WTC11 (cell line): ENCODE measurements at regions not wholly inside any gene's neighbourhood (a gene's known extent, or its start where the extent isn't known, plus 50 kb on each side); places are given as distances from the start of the nearest gene placed in this dataset.

Experiments used
- ATAC-seq: fragments of 200-7000 bp; cut with Tn5 transposase; 2 replicates; pipeline ENCODE4 v1.10.0; 2021; ENCODE audit warnings: mild to moderate bottlenecking, moderate library complexity
- CTCF ChIA-PET: fragments of 300-600 bp; sonication (Branson Sonifier 250); formaldehyde crosslinking; loops from one replicate; lab custom pipeline; 2021; ENCODE audit warnings: antibody characterized with exemption; lab: Charles Lee
- POLR2A ChIA-PET: fragments of 350-600 bp; sonication (Branson Sonifier 250); formaldehyde crosslinking; loops from one replicate; lab custom pipeline; 2021; ENCODE audit warnings: antibody characterized with exemption; lab: Charles Lee
- DNase-seq: peaks from one replicate; pipeline ENCODE4 v3.0.0; 2021; ENCODE audit warnings: low spot score
- H3K27ac Mint-ChIP-seq: 2 replicates; pipeline ENCODE4 v1.8.0; 2021; ENCODE audit warnings: mixed read lengths
- H3K27me3 Mint-ChIP-seq: 2 replicates; pipeline ENCODE4 v1.8.0; 2021; ENCODE audit warnings: low read depth, mild to moderate bottlenecking, moderate library complexity, mixed read lengths
- H3K36me3 Mint-ChIP-seq: 2 replicates; pipeline ENCODE4 v1.8.0; 2021; ENCODE audit warnings: mixed read lengths
- H3K4me1 Mint-ChIP-seq: 2 replicates; pipeline ENCODE4 v1.8.0; 2022; ENCODE audit warnings: mixed read lengths
- H3K4me3 Mint-ChIP-seq: 2 replicates; pipeline ENCODE4 v1.8.0; 2021; ENCODE audit warnings: mild to moderate bottlenecking, moderate library complexity, mixed read lengths
- H3K9me3 Mint-ChIP-seq: 2 replicates; pipeline ENCODE4 v1.8.0; 2021; ENCODE audit warnings: mixed read lengths
- ARID4B ChIP-seq: sonication (generic); formaldehyde crosslinking; IDR thresholded peaks from 2 replicates; pipeline ENCODE4 v1.8.0; 2023; ENCODE audit warnings: missing genetic modification reagents, mild to moderate bottlenecking, borderline replicate concordance
- ATF1 ChIP-seq: sonication (generic); formaldehyde crosslinking; IDR thresholded peaks from 2 replicates; pipeline ENCODE4 v1.8.1; 2023; ENCODE audit warnings: mild to moderate bottlenecking, moderate library complexity, missing genetic modification reagents
- CBFB ChIP-seq: sonication (generic); formaldehyde crosslinking; IDR thresholded peaks from 2 replicates; pipeline ENCODE4 v1.8.1; 2022; ENCODE audit warnings: mild to moderate bottlenecking, low read depth, missing genetic modification reagents
- CDX4 ChIP-seq: fragments of 250-450 bp; sonication (Bioruptor Pico); IDR thresholded peaks from 2 replicates; pipeline ENCODE4 v1.9.0; 2021; ENCODE audit warnings: moderate library complexity, mild to moderate bottlenecking, inconsistent platforms, borderline replicate concordance
- CREB1 ChIP-seq: sonication (generic); formaldehyde crosslinking; IDR thresholded peaks from 2 replicates; pipeline ENCODE4 v1.8.0; 2023; ENCODE audit warnings: mild to moderate bottlenecking, missing genetic modification reagents
- E2F4 ChIP-seq: sonication (generic); formaldehyde crosslinking; IDR thresholded peaks from 2 replicates; pipeline ENCODE4 v1.8.1; 2022; ENCODE audit warnings: low read depth, mild to moderate bottlenecking, moderate library complexity, missing genetic modification reagents, borderline replicate concordance
- IRF2 ChIP-seq: sonication (generic); formaldehyde crosslinking; IDR thresholded peaks from 2 replicates; pipeline ENCODE4 v1.8.0; 2022; ENCODE audit warnings: low read depth, missing genetic modification reagents, borderline replicate concordance
- NFYB ChIP-seq: sonication (generic); formaldehyde crosslinking; conservative IDR thresholded peaks from 2 replicates; pipeline ENCODE4 v1.8.0; 2022; ENCODE audit warnings: low read depth, missing genetic modification reagents
- OVOL2 ChIP-seq: fragments of 250-450 bp; sonication (Bioruptor Pico); IDR thresholded peaks from 2 replicates; pipeline ENCODE4 v1.9.0; 2021; ENCODE audit warnings: mild to moderate bottlenecking, borderline replicate concordance
- PRRX2 ChIP-seq: fragments of 250-450 bp; sonication (Bioruptor Pico); IDR thresholded peaks from 2 replicates; pipeline ENCODE4 v1.8.0; 2021; ENCODE audit warnings: mild to moderate bottlenecking
- SMAD3 ChIP-seq: sonication (generic); formaldehyde crosslinking; IDR thresholded peaks from 2 replicates; pipeline ENCODE4 v1.8.0; 2022; ENCODE audit warnings: missing genetic modification reagents, mild to moderate bottlenecking, borderline replicate concordance
- SP1 ChIP-seq: sonication (generic); formaldehyde crosslinking; conservative IDR thresholded peaks from 2 replicates; pipeline ENCODE4 v1.8.1; 2022; ENCODE audit warnings: missing genetic modification reagents
- ZBTB21 ChIP-seq: sonication (generic); formaldehyde crosslinking; IDR thresholded peaks from 2 replicates; pipeline ENCODE4 v1.8.1; 2023; ENCODE audit warnings: mild to moderate bottlenecking, missing genetic modification reagents, borderline replicate concordance
- TF ChIP-seq, protein P1 (sequence below): sonication (generic); formaldehyde crosslinking; conservative IDR thresholded peaks from 2 replicates; pipeline ENCODE4 v1.8.1; 2022; ENCODE audit warnings: mild to moderate bottlenecking, missing genetic modification reagents
- TF ChIP-seq, protein P2 (sequence below): sonication (generic); formaldehyde crosslinking; IDR thresholded peaks from 2 replicates; pipeline ENCODE4 v1.8.1; 2023; ENCODE audit warnings: mild to moderate bottlenecking, missing genetic modification reagents
- TF ChIP-seq, protein P3 (sequence below): fragments of 200-600 bp; IDR thresholded peaks from 2 replicates; pipeline ENCODE4 v1.8.0; 2022; ENCODE audit warnings: antibody characterized with exemption
- TF ChIP-seq, protein P4 (sequence below): sonication (generic); formaldehyde crosslinking; IDR thresholded peaks from 2 replicates; pipeline ENCODE4 v1.8.0; 2022; ENCODE audit warnings: missing genetic modification reagents
- TF ChIP-seq, protein P5 (sequence below): sonication (generic); formaldehyde crosslinking; IDR thresholded peaks from 2 replicates; pipeline ENCODE4 v1.8.1; 2022; ENCODE audit warnings: mild to moderate bottlenecking, moderate library complexity, missing genetic modification reagents

DNA sequence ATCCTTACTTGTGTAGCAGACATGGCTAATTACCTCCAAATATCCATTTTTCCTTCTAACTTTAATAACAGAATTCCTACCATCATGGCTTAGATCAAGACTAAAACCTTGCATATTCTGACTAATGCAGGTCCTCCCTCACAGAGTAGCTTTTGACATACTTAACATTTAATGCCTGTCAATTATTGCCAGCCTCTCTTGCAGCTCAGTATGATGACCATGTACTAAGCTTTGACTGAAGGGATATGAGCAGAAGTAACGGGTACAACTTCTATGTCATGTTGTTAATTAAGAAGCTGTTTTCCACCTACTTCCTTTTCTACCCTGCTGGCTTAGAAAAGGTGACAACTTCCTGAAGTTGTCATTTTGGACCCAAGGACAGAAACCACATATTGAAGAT, 533.4 kb downstream of the PSAT1 start:
- POLR2A ChIA-PET: no interaction called here
- H3K36me3 Mint-ChIP-seq: no peaks in the 10 kb centered on the region
- ATAC-seq (no peak), DNase-seq (no peak)
- no peaks in the 10 kb centered on the region for H3K4me1 Mint-ChIP-seq
- H3K27ac Mint-ChIP-seq: no peak overlapping the region
- H3K27me3 Mint-ChIP-seq: no peaks in the 10 kb centered on the region
- H3K4me3 Mint-ChIP-seq: no peak overlapping the region
- TF ChIP-seq ZBTB21 (CRISPR knock-in tag) (no peak), CREB1 (no peak), E2F4 (CRISPR knock-in tag) (no peak), CDX4 (CRISPR knock-in tag) (no peak), ARID4B (no peak), SP1 (no peak), ATF1 (CRISPR knock-in tag) (no peak)
- TF ChIP-seq, protein P1, sequence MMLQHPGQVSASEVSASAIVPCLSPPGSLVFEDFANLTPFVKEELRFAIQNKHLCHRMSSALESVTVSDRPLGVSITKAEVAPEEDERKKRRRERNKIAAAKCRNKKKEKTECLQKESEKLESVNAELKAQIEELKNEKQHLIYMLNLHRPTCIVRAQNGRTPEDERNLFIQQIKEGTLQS (CRISPR knock-in tag): no peak
- TF ChIP-seq, protein P2, sequence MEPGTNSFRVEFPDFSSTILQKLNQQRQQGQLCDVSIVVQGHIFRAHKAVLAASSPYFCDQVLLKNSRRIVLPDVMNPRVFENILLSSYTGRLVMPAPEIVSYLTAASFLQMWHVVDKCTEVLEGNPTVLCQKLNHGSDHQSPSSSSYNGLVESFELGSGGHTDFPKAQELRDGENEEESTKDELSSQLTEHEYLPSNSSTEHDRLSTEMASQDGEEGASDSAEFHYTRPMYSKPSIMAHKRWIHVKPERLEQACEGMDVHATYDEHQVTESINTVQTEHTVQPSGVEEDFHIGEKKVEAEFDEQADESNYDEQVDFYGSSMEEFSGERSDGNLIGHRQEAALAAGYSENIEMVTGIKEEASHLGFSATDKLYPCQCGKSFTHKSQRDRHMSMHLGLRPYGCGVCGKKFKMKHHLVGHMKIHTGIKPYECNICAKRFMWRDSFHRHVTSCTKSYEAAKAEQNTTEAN (CRISPR knock-in tag): no peak
- no peaks in the 10 kb centered on the region for H3K9me3 Mint-ChIP-seq
- CTCF ChIA-PET: no interaction called here

DNA sequence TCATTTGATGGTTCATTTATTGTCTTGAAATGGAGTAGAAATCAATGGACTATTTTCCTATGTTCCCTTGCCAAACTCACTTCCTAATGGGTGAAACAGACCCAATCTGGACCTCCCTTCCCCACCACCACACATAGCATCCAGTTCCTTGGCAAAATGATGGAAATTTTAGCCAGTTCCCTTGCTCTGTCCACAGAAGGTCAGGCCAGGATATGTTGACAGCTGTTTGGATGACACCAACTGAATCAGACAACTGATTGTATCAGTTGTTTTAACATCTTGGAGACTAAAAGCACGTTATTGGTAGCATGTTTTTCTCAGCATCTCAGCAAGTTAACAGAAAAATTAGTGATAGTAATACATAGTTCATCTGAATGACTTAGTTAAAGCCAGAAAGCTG, 534.8 kb downstream of the PSAT1 start:
- H3K27me3 Mint-ChIP-seq: no peaks in the 10 kb centered on the region
- no peaks in the 10 kb centered on the region for H3K9me3 Mint-ChIP-seq
- no peaks in the 10 kb centered on the region for H3K4me1 Mint-ChIP-seq
- CTCF ChIA-PET: no interaction called here
- no peak for ATAC-seq
- no peak overlapping the region for H3K27ac Mint-ChIP-seq
- DNase-seq: no peak
- no peak overlapping the region for H3K4me3 Mint-ChIP-seq
- no peaks in the 10 kb centered on the region for H3K36me3 Mint-ChIP-seq
- POLR2A ChIA-PET: no interaction called here
- TF ChIP-seq OVOL2 (CRISPR knock-in tag): no peak
- TF ChIP-seq SMAD3 (CRISPR knock-in tag): no peak
- TF ChIP-seq, protein P3, sequence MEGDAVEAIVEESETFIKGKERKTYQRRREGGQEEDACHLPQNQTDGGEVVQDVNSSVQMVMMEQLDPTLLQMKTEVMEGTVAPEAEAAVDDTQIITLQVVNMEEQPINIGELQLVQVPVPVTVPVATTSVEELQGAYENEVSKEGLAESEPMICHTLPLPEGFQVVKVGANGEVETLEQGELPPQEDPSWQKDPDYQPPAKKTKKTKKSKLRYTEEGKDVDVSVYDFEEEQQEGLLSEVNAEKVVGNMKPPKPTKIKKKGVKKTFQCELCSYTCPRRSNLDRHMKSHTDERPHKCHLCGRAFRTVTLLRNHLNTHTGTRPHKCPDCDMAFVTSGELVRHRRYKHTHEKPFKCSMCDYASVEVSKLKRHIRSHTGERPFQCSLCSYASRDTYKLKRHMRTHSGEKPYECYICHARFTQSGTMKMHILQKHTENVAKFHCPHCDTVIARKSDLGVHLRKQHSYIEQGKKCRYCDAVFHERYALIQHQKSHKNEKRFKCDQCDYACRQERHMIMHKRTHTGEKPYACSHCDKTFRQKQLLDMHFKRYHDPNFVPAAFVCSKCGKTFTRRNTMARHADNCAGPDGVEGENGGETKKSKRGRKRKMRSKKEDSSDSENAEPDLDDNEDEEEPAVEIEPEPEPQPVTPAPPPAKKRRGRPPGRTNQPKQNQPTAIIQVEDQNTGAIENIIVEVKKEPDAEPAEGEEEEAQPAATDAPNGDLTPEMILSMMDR: no peak
- TF ChIP-seq, protein P4, sequence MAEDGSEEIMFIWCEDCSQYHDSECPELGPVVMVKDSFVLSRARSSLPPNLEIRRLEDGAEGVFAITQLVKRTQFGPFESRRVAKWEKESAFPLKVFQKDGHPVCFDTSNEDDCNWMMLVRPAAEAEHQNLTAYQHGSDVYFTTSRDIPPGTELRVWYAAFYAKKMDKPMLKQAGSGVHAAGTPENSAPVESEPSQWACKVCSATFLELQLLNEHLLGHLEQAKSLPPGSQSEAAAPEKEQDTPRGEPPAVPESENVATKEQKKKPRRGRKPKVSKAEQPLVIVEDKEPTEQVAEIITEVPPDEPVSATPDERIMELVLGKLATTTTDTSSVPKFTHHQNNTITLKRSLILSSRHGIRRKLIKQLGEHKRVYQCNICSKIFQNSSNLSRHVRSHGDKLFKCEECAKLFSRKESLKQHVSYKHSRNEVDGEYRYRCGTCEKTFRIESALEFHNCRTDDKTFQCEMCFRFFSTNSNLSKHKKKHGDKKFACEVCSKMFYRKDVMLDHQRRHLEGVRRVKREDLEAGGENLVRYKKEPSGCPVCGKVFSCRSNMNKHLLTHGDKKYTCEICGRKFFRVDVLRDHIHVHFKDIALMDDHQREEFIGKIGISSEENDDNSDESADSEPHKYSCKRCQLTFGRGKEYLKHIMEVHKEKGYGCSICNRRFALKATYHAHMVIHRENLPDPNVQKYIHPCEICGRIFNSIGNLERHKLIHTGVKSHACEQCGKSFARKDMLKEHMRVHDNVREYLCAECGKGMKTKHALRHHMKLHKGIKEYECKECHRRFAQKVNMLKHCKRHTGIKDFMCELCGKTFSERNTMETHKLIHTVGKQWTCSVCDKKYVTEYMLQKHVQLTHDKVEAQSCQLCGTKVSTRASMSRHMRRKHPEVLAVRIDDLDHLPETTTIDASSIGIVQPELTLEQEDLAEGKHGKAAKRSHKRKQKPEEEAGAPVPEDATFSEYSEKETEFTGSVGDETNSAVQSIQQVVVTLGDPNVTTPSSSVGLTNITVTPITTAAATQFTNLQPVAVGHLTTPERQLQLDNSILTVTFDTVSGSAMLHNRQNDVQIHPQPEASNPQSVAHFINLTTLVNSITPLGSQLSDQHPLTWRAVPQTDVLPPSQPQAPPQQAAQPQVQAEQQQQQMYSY (CRISPR knock-in tag): no peak
- no peak for TF ChIP-seq CBFB
- TF ChIP-seq IRF2 (CRISPR knock-in tag): no peak
- TF ChIP-seq PRRX2 (CRISPR knock-in tag): no peak
- TF ChIP-seq NFYB (CRISPR knock-in tag): no peak
- TF ChIP-seq, protein P5, sequence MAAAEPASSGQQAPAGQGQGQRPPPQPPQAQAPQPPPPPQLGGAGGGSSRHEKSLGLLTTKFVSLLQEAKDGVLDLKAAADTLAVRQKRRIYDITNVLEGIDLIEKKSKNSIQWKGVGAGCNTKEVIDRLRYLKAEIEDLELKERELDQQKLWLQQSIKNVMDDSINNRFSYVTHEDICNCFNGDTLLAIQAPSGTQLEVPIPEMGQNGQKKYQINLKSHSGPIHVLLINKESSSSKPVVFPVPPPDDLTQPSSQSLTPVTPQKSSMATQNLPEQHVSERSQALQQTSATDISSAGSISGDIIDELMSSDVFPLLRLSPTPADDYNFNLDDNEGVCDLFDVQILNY (CRISPR knock-in tag): no peak
- TF ChIP-seq, protein P2 (CRISPR knock-in tag): no peak
